ENCODE measurements at regions not wholly inside any gene's neighbourhood (a gene's known extent, or its start where the extent isn't known, plus 50 kb on each side); places are given as distances from the start of the nearest gene placed in this dataset.
"Not testable (repeated sequence)": the region's sequence is repeated elsewhere in the genome, so short reads cannot be mapped to it uniquely, and the experiment has no call there.

GRCh38 chr5:56659971-56660370 is 155.4 kb upstream of the MAP3K1 start:
- DNase-seq (ENCODE audit: low read depth), result no peak

- DNase-seq (ENCODE audit: low read depth), result no peak
Measured at GRCh38 chr5:56658972-56659371, 156.4 kb upstream of the MAP3K1 start.

GRCh38 chr5:56656846-56657726 is 158.3 kb upstream of the MAP3K1 start:
- DNase-seq (ENCODE audit: low read depth), result no peak

- DNase-seq (ENCODE audit: low read depth), result no peak
Measured at GRCh38 chr5:56651893-56652292, 163.5 kb upstream of the MAP3K1 start.

GRCh38 chr5:56650386-56650785 is 165.0 kb upstream of the MAP3K1 start:
- DNase-seq (ENCODE audit: low read depth), result no peak

- DNase-seq (ENCODE audit: low read depth), result no peak
Measured at GRCh38 chr5:56649569-56649968, 165.8 kb upstream of the MAP3K1 start.

GRCh38 chr5:56648460-56649034 is 166.8 kb upstream of the MAP3K1 start:
- DNase-seq (ENCODE audit: low read depth), result no peak

GRCh38 chr5:56647099-56647850 is 168.1 kb upstream of the MAP3K1 start:
- DNase-seq (ENCODE audit: low read depth), result no peak

GRCh38 chr5:56641635-56642260 is 173.6 kb upstream of the MAP3K1 start:
- no peak for DNase-seq (ENCODE audit: low read depth)

GRCh38 chr5:56640763-56641406 is 174.5 kb upstream of the MAP3K1 start:
- DNase-seq (ENCODE audit: low read depth), result no peak

GRCh38 chr5:56639476-56639875 is 175.9 kb upstream of the MAP3K1 start:
- DNase-seq (ENCODE audit: low read depth), result no peak

GRCh38 chr5:56638768-56639238 is 176.5 kb upstream of the MAP3K1 start:
- DNase-seq (ENCODE audit: low read depth), result no peak

GRCh38 chr5:56638061-56638621 is 177.2 kb upstream of the MAP3K1 start:
- DNase-seq (ENCODE audit: low read depth), result no peak

GRCh38 chr5:56637321-56637920 is 177.9 kb upstream of the MAP3K1 start:
- no peak for DNase-seq (ENCODE audit: low read depth)

GRCh38 chr5:56633950-56634349 is 181.4 kb upstream of the MAP3K1 start:
- no peak for DNase-seq (ENCODE audit: low read depth)

- DNase-seq (ENCODE audit: low read depth), result no peak
Measured at GRCh38 chr5:56632939-56633338, 182.4 kb upstream of the MAP3K1 start.

GRCh38 chr5:56632199-56632598 is 183.2 kb upstream of the MAP3K1 start:
- no peak for DNase-seq (ENCODE audit: low read depth)

GRCh38 chr5:56631719-56632118 is 183.6 kb upstream of the MAP3K1 start:
- DNase-seq (ENCODE audit: low read depth), result no peak

GRCh38 chr5:56628616-56629015 is 186.7 kb upstream of the MAP3K1 start:
- DNase-seq (ENCODE audit: low read depth), result not testable (repeated sequence)

- peak; percentile 90 for DNase-seq (ENCODE audit: low read depth)
Measured at GRCh38 chr5:56625541-56625940, 189.8 kb upstream of the MAP3K1 start.

GRCh38 chr5:56624751-56625150 is 190.6 kb upstream of the MAP3K1 start:
- no peak for DNase-seq (ENCODE audit: low read depth)
